ENCODE measurements at regions not wholly inside any gene's neighbourhood (a gene's known extent, or its start where the extent isn't known, plus 50 kb on each side); places are given as distances from the start of the nearest gene placed in this dataset.

- FAIRE-seq (no peak), DNase-seq (ENCODE audit: insufficient read length, low spot score) (no peak)
These were observed 92.9 kb downstream of the TXNL1 start for GRCh38 chr18:56545464-56545863.

GRCh38 chr18:56542476-56542875 is 95.9 kb downstream of the TXNL1 start:
- no peak for FAIRE-seq
- no peak for DNase-seq (ENCODE audit: insufficient read length, low spot score)

GRCh38 chr18:56541793-56542192 is 96.6 kb downstream of the TXNL1 start:
- no peak for DNase-seq (ENCODE audit: insufficient read length, low spot score)

GRCh38 chr18:56541340-56541739 is 97.1 kb downstream of the TXNL1 start:
- FAIRE-seq (no peak), DNase-seq (ENCODE audit: insufficient read length, low spot score) (no peak)

More at GRCh38 chr18:56541793-56542192, 96.6 kb downstream of the TXNL1 start:
- no peak for FAIRE-seq

- FAIRE-seq (no peak), DNase-seq (ENCODE audit: insufficient read length, low spot score) (no peak)
These were observed 99.6 kb downstream of the TXNL1 start for GRCh38 chr18:56538746-56539145.

GRCh38 chr18:56532176-56532840 is 106.1 kb downstream of the TXNL1 start:
- FAIRE-seq (no peak), DNase-seq (ENCODE audit: insufficient read length, low spot score) (no peak)

GRCh38 chr18:56522816-56523215 is 115.6 kb downstream of the TXNL1 start:
- FAIRE-seq (no peak), DNase-seq (ENCODE audit: insufficient read length, low spot score) (no peak)

GRCh38 chr18:56521263-56521662 is 117.1 kb downstream of the TXNL1 start:
- FAIRE-seq (no peak), DNase-seq (ENCODE audit: insufficient read length, low spot score) (no peak)

- no peak for DNase-seq (ENCODE audit: insufficient read length, low spot score)
- no peak for FAIRE-seq
These were observed 120.6 kb downstream of the TXNL1 start for GRCh38 chr18:56517761-56518160.

- no peak for FAIRE-seq
- no peak for DNase-seq (ENCODE audit: insufficient read length, low spot score)
These were observed 121.2 kb downstream of the TXNL1 start for GRCh38 chr18:56517196-56517595.

- FAIRE-seq, result no peak
- DNase-seq (ENCODE audit: insufficient read length, low spot score), result no peak
These were observed 121.6 kb downstream of the TXNL1 start for GRCh38 chr18:56516789-56517188.

GRCh38 chr18:56515522-56515921 is 122.9 kb downstream of the TXNL1 start:
- DNase-seq (ENCODE audit: insufficient read length, low spot score) (no peak), FAIRE-seq (no peak)

- FAIRE-seq, result no peak
- no peak for DNase-seq (ENCODE audit: insufficient read length, low spot score)
These were observed 126.4 kb downstream of the TXNL1 start for GRCh38 chr18:56511996-56512395.

- DNase-seq (ENCODE audit: insufficient read length, low spot score) (no peak), FAIRE-seq (no peak)
These were observed 128.3 kb downstream of the TXNL1 start for GRCh38 chr18:56510108-56510507.

- DNase-seq (ENCODE audit: insufficient read length, low spot score), result no peak
- FAIRE-seq, result no peak
These were observed 128.7 kb downstream of the TXNL1 start for GRCh38 chr18:56509656-56510055.

GRCh38 chr18:56508370-56509036 is 129.9 kb downstream of the TXNL1 start:
- FAIRE-seq (no peak), DNase-seq (ENCODE audit: insufficient read length, low spot score) (no peak)

- DNase-seq (ENCODE audit: insufficient read length, low spot score), result no peak
- no peak for FAIRE-seq
These were observed 132.4 kb downstream of the TXNL1 start for GRCh38 chr18:56505971-56506370.

GRCh38 chr18:56505293-56505692 is 133.1 kb downstream of the TXNL1 start:
- FAIRE-seq (no peak), DNase-seq (ENCODE audit: insufficient read length, low spot score) (no peak)

- no peak for FAIRE-seq
- DNase-seq (ENCODE audit: insufficient read length, low spot score), result no peak
These were observed 136.5 kb downstream of the TXNL1 start for GRCh38 chr18:56501896-56502295.

- FAIRE-seq (no peak), DNase-seq (ENCODE audit: insufficient read length, low spot score) (no peak)
These were observed 142.5 kb downstream of the TXNL1 start for GRCh38 chr18:56495884-56496283.

GRCh38 chr18:56493531-56493930 is 144.9 kb downstream of the TXNL1 start:
- no peak for FAIRE-seq

GRCh38 chr18:56492136-56492535 is 146.3 kb downstream of the TXNL1 start:
- FAIRE-seq, result no peak
- no peak for DNase-seq (ENCODE audit: insufficient read length, low spot score)

More at GRCh38 chr18:56493531-56493930, 144.9 kb downstream of the TXNL1 start:
- DNase-seq (ENCODE audit: insufficient read length, low spot score), result no peak

Data from HTR-8/SVneo (cell line).